GM12878 (cell line): ENCODE measurements at regions not wholly inside any gene's neighbourhood (a gene's known extent, or its start where the extent isn't known, plus 50 kb on each side); places are given as distances from the start of the nearest gene placed in this dataset.

ENCODE experiments used
- ATAC-seq: fragments of 200-7000 bp; cut with Tn5 transposase; 3 replicates; pipeline ENCODE4 v1.9.1; 2020; ENCODE audit warnings: mild to moderate bottlenecking, moderate library complexity
- BruUV-seq: library from RNA; stranded (reverse); fragments of 400-500 nt; replicated peaks from 2 replicates; lab custom pipeline; 2021; lab: Mats Ljungman, UMichigan
- CTCF ChIA-PET: fragments of 300-600 bp; sonication (Branson Sonifier 250); formaldehyde crosslinking; extraction: SDS; loops from one replicate; lab custom pipeline; 2021; ENCODE audit warnings: inconsistent platforms; lab: Yijun Ruan, JAX
- POLR2A ChIA-PET: fragments of 350-600 bp; formaldehyde crosslinking; extraction: SDS; loops from one replicate; lab custom pipeline; 2021; ENCODE audit warnings: inconsistent platforms; lab: Charles Lee
- RAD21 ChIA-PET: fragments of 300-600 bp; sonication (Branson Sonifier 250); formaldehyde crosslinking; loops from one replicate; lab custom pipeline; 2023; ENCODE audit warnings: antibody characterized with exemption; ENCODE audit not compliant: unreplicated experiment; lab: Charles Lee
- SMC1A ChIA-PET: fragments of 300-600 bp; sonication (Branson Sonifier 250); formaldehyde crosslinking; loops from one replicate; lab custom pipeline; 2023; ENCODE audit not compliant: unreplicated experiment, uncharacterized antibody; lab: Charles Lee
- DNase-seq: peaks from one replicate; pipeline ENCODE4 v3.0.0-alpha.2; 2011; ENCODE audit warnings: low read depth, low spot score
- FAIRE-seq: peaks from 3 replicates; lab custom pipeline; 2011; peaks lifted over from hg19 to GRCh38; lab: Jason Lieb, UNC
- H2AFZ ChIP-seq: 2 replicates; pipeline ENCODE4 v1.6.0; 2011; ENCODE audit warnings: low read depth, low read length, control low read depth; ENCODE audit not compliant: control insufficient read depth
- H3K27ac ChIP-seq: 2 replicates; pipeline ENCODE4 v1.5.1; 2011; ENCODE audit warnings: control low read depth; ENCODE audit not compliant: control insufficient read depth, insufficient read depth
- H3K27me3 ChIP-seq, 2 experiments: replicated peaks in 1 of 2; 2 replicates each; pipeline versions ENCODE4 v1.6.0 to v1.6.1; 2011; ENCODE audit warnings: low read length in 1 of 2; ENCODE audit not compliant: control insufficient read depth in 2 of 2, insufficient read depth in 2 of 2
- H3K36me3 ChIP-seq, 2 experiments: 2 replicates each; pipeline ENCODE4 v1.5.1; 2011; ENCODE audit warnings: low read length in 1 of 2; ENCODE audit not compliant: control insufficient read depth in 2 of 2, insufficient read depth in 2 of 2
- H3K4me1 ChIP-seq: 2 replicates; pipeline ENCODE4 v1.6.1; 2011; ENCODE audit warnings: mild to moderate bottlenecking, low read length, moderate library complexity, mixed read lengths; ENCODE audit not compliant: control insufficient read depth, insufficient read depth
- H3K4me2 ChIP-seq: 2 replicates; pipeline ENCODE4 v1.6.0; 2011; ENCODE audit warnings: control low read depth; ENCODE audit not compliant: control insufficient read depth, insufficient read depth
- H3K4me3 ChIP-seq: fragments of 200-600 bp; sonication (generic); 2 replicates; pipeline ENCODE4 v1.5.1; 2016
- H3K79me2 ChIP-seq: 2 replicates; pipeline ENCODE4 v1.6.0; 2011; ENCODE audit warnings: low read length; ENCODE audit not compliant: control insufficient read depth, insufficient read depth
- H3K9ac ChIP-seq: 2 replicates; pipeline ENCODE4 v1.8.0; 2011; ENCODE audit warnings: low read length, control low read depth, mixed read lengths; ENCODE audit not compliant: control insufficient read depth, insufficient read depth
- H3K9me3 ChIP-seq: replicated peaks from 3 replicates; pipeline ENCODE4 v1.5.1; 2011; ENCODE audit warnings: mild to moderate bottlenecking, low read length; ENCODE audit not compliant: control insufficient read depth, insufficient read depth
- H4K20me1 ChIP-seq: 2 replicates; pipeline ENCODE4 v1.6.0; 2011; ENCODE audit not compliant: control insufficient read depth, insufficient read depth
- KDM1A ChIP-seq: fragments of 200-600 bp; sonication (generic); IDR thresholded peaks from 2 replicates; pipeline ENCODE4 v1.6.1; 2016; ENCODE audit warnings: borderline replicate concordance
- LARP7 ChIP-seq: fragments of 450-650 bp; IDR thresholded peaks from 2 replicates; pipeline ENCODE4 v1.6.1; 2017; ENCODE audit warnings: mild to moderate bottlenecking
- NFYA ChIP-seq: IDR thresholded peaks from 2 replicates; pipeline ENCODE4 v1.6.1; 2011; ENCODE audit warnings: low read depth, mild to moderate bottlenecking, low read length, improper control_type of control experiment, borderline replicate concordance
- ZBED1 ChIP-seq: IDR thresholded peaks from 2 replicates; pipeline ENCODE4 v1.6.1; 2016; ENCODE audit warnings: borderline replicate concordance
- ZNF207 ChIP-seq: fragments of 450-650 bp; IDR thresholded peaks from 2 replicates; pipeline ENCODE4 v1.6.1; 2014; ENCODE audit warnings: antibody characterized with exemption, mild to moderate bottlenecking, borderline replicate concordance
- WGBS: methylation state at CpG from one replicate; pipeline ENCODE4 v1.1.6; 2016; ENCODE audit warnings: low lambda C conversion rate; ENCODE audit not compliant: insufficient replicate concordance, insufficient coverage; ENCODE audit errors: missing lambda C conversion rate; 5-methylcytosine and 5-hydroxymethylcytosine counted together
- in situ Hi-C: fragments of 300-500 bp; cut with MboI; formaldehyde crosslinking; loops from 9 replicates; pipeline ENCODE4 v1.14.3; 2018; ENCODE audit warnings: mixed read lengths
- intact Hi-C: fragments of 100-400 bp; cut with micrococcal nuclease; formaldehyde crosslinking; loops from one replicate; pipeline ENCODE4 v1.14.2; 2022; ENCODE audit not compliant: unreplicated experiment
- TF ChIP-seq, protein P1 (sequence below): fragments of 450-650 bp; IDR thresholded peaks from 2 replicates; pipeline ENCODE4 v1.6.1; 2017; ENCODE audit warnings: borderline replicate concordance

DNA sequence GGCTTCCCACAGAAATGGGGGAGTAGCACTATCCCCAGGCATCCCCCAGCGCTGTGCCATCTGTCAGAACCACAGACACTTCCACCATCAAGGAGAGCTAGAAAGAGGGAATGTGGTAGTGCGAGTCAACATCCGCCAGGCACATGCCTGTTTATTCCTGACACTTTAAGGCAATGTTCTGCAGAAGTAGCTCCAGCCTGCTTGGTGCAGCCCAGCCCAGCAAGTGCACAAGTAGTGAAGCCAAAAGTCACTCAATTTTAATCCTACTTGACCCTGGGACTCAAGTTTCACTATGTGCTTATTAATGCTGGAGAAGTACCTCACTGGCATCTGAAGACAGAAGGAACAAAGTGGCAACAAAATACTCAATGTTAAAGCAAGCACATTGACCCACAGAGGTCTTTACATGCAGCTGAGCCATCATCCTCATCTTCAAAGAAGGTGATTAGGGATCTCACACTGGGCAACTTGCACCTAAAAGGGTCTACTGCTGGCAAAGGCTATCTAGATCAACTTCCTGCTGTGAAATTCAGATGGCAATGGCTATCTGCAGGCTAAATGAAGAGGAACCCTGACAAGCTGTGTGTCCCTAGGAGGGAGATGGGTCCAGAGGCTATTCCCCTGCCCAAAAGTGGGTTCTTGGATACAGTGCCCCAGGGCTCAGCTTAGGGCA is 61.4 kb upstream of the CLDN18 start:
- Histone ChIP-seq H3K36me3 (no peaks in the 10 kb centered on the region), H2AFZ (no peak overlapping the region), H3K27ac (no peak overlapping the region), H3K4me3 (no peak overlapping the region), H3K4me2 (no peak overlapping the region), H3K9me3 (no peaks in the 10 kb centered on the region), H3K79me2 (no peaks in the 10 kb centered on the region), H4K20me1 (no peaks in the 10 kb centered on the region), H3K9ac (no peak overlapping the region), H3K4me1 (no peaks in the 10 kb centered on the region), H3K27me3 (no peaks in the 10 kb centered on the region)
- ChIA-PET SMC1A (interaction anchor here (0.8 to 1.3 kb wide), 6 partner anchors 9 to 839 kb away, joined by 3 to 4 read pairs (median 4); no protein-coding TSS in a partner anchor), POLR2A (no interaction called here), CTCF (interaction anchor here (0.5 to 7.2 kb wide), 9 partner anchors 12 to 843 kb away, joined by 3 to 45 read pairs (median 4); no protein-coding TSS in a partner anchor), RAD21 (interaction anchor here (1.1 to 3.5 kb wide), 7 partner anchors 17 to 843 kb away, joined by 3 to 16 read pairs (median 4); no protein-coding TSS in a partner anchor)
- no TSS peak for BruUV-seq
- no peak for FAIRE-seq
- in situ Hi-C loops (loop anchor here (10.0 to 25.0 kb wide), 2 partner anchors 824 to 1886 kb away; no protein-coding TSS in a partner anchor), intact Hi-C loops (loop anchor here (10.0 kb wide), 2 partner anchors 154 to 1874 kb away; no protein-coding TSS in a partner anchor)
- TF ChIP-seq NFYA = no peak
- TF ChIP-seq KDM1A = no peak
- TF ChIP-seq, protein P1, sequence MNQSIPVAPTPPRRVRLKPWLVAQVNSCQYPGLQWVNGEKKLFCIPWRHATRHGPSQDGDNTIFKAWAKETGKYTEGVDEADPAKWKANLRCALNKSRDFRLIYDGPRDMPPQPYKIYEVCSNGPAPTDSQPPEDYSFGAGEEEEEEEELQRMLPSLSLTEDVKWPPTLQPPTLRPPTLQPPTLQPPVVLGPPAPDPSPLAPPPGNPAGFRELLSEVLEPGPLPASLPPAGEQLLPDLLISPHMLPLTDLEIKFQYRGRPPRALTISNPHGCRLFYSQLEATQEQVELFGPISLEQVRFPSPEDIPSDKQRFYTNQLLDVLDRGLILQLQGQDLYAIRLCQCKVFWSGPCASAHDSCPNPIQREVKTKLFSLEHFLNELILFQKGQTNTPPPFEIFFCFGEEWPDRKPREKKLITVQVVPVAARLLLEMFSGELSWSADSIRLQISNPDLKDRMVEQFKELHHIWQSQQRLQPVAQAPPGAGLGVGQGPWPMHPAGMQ = no peak
- TF ChIP-seq ZNF207 = no peak
- TF ChIP-seq ZBED1 = no peak
- no peak for TF ChIP-seq LARP7
- no peak for DNase-seq
- no peak for ATAC-seq
- 27% methylated on average over 3 of the region's 3 CpGs for WGBS
